Smooth muscle cell (in vitro differentiated cells): ENCODE measurements at regions not wholly inside any gene's neighbourhood (a gene's known extent, or its start where the extent isn't known, plus 50 kb on each side); places are given as distances from the start of the nearest gene placed in this dataset. TPM values are rescaled to one million over a fixed set of nuclear protein-coding genes. Genes with fewer than 3 reads are reported as not detected.
A peak's percentile ranks its signal among the peaks of the same experiment; 100 is the strongest.

Source experiments
- DNase-seq: peaks from one replicate; lab custom pipeline; 2025; ENCODE audit not compliant: unreplicated experiment; lab: John Stamatoyannopoulos, UW
- H2AFZ ChIP-seq: fragments of 200-600 bp; sonication (generic); 2 replicates; pipeline ENCODE4 v1.6.0; 2016; ENCODE audit warnings: antibody characterized with exemption, low read depth, mild to moderate bottlenecking
- H3F3A ChIP-seq: fragments of 200-600 bp; sonication (generic); 2 replicates; pipeline ENCODE4 v1.6.0; 2017; ENCODE audit warnings: antibody characterized with exemption, low read depth
- H3K27ac ChIP-seq: fragments of 200-600 bp; sonication (generic); 2 replicates; pipeline ENCODE4 v1.5.1; 2016; ENCODE audit warnings: low read depth, mild to moderate bottlenecking
- H3K27me3 ChIP-seq: fragments of 200-600 bp; sonication (generic); 2 replicates; pipeline ENCODE4 v1.6.1; 2016; ENCODE audit warnings: low read depth, mild to moderate bottlenecking
- H3K36me3 ChIP-seq: fragments of 200-600 bp; sonication (generic); 2 replicates; pipeline ENCODE4 v1.5.1; 2016; ENCODE audit warnings: low read depth
- H3K4me1 ChIP-seq: fragments of 200-600 bp; sonication (generic); 2 replicates; pipeline ENCODE4 v1.5.1; 2016; ENCODE audit warnings: low read depth
- H3K4me2 ChIP-seq: fragments of 200-600 bp; sonication (generic); 2 replicates; pipeline ENCODE4 v1.6.0; 2016; ENCODE audit warnings: mild to moderate bottlenecking
- H3K4me3 ChIP-seq: fragments of 200-600 bp; sonication (generic); 2 replicates; pipeline ENCODE4 v1.5.1; 2016; ENCODE audit warnings: mild to moderate bottlenecking
- H3K79me2 ChIP-seq: fragments of 200-600 bp; sonication (generic); 2 replicates; pipeline ENCODE4 v1.6.0; 2016; ENCODE audit warnings: low read depth, mild to moderate bottlenecking
- H3K9ac ChIP-seq: fragments of 200-600 bp; sonication (generic); 2 replicates; pipeline ENCODE4 v1.6.0; 2016; ENCODE audit warnings: low read depth
- H3K9me3 ChIP-seq: fragments of 200-600 bp; sonication (generic); replicated peaks from 2 replicates; pipeline ENCODE4 v1.5.1; 2016; ENCODE audit warnings: low read depth
- H4K20me1 ChIP-seq: fragments of 200-600 bp; sonication (generic); 2 replicates; pipeline ENCODE4 v1.6.0; 2016; ENCODE audit warnings: low read depth
- microRNA-seq: library from miRNA; unstranded; fragments of <30 nt; microRNA quantifications from one replicate; pipeline ENCODE4, GENCODE V29; 2016; ENCODE audit warnings: borderline number of aligned reads
- small RNA-seq: library from RNA; depleted of rRNA; stranded (forward); fragments of <200 nt; gene quantifications from one replicate; pipeline ENCODE3, GENCODE V24; 2014
- TF ChIP-seq, protein P1 (sequence below): fragments of 200-600 bp; sonication (generic); IDR thresholded peaks from 2 replicates; pipeline ENCODE4 v1.5.1; 2017; ENCODE audit warnings: borderline replicate concordance, mild to moderate bottlenecking, antibody characterized with exemption; ENCODE audit not compliant: insufficient read depth, poor library complexity, severe bottlenecking

DNA sequence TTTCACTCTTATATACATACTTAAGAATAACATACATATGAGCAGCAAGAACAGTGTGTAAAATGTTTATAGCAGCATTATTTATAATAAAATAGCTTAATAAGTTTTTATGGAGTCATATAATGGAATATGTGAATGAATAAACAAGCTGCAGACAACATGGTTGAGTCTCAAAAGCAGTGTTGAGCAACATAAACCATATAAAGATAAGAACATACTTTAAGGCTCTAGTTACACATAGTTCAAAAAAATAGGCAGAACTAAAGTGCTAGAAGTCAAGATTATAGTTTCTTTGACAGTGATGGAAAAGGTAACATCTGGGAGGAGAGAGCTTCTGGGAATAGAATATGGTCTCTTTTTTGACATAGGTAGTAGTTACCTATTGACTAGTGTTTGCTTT is 53.7 kb upstream of the ADAMTS19 start:
- Histone ChIP-seq H3K9ac (no peak overlapping the region), H3K27me3 (no peaks in the 10 kb centered on the region), H4K20me1 (no peaks in the 10 kb centered on the region), H3K27ac (peak overlapping the region; percentile 50), H2AFZ (peak overlapping the region; percentile 55), H3K4me2 (peak overlapping the region; percentile 75), H3K9me3 (no peaks in the 10 kb centered on the region), H3F3A (peaks cover 10% of the 10 kb centered on the region), H3K79me2 (no peaks in the 10 kb centered on the region), H3K4me3 (peak overlapping the region; percentile 19), H3K4me1 (peaks cover 15% of the 10 kb centered on the region), H3K36me3 (no peaks in the 10 kb centered on the region)
- no peak for DNase-seq
- TF ChIP-seq, protein P1, sequence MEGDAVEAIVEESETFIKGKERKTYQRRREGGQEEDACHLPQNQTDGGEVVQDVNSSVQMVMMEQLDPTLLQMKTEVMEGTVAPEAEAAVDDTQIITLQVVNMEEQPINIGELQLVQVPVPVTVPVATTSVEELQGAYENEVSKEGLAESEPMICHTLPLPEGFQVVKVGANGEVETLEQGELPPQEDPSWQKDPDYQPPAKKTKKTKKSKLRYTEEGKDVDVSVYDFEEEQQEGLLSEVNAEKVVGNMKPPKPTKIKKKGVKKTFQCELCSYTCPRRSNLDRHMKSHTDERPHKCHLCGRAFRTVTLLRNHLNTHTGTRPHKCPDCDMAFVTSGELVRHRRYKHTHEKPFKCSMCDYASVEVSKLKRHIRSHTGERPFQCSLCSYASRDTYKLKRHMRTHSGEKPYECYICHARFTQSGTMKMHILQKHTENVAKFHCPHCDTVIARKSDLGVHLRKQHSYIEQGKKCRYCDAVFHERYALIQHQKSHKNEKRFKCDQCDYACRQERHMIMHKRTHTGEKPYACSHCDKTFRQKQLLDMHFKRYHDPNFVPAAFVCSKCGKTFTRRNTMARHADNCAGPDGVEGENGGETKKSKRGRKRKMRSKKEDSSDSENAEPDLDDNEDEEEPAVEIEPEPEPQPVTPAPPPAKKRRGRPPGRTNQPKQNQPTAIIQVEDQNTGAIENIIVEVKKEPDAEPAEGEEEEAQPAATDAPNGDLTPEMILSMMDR, result no peak

Small RNAs in the stretch of these regions (microRNA-seq; reads per million reads assigned to microRNA genes)
- gene MIR4460, result not detected

Small RNAs in the stretch of these regions (small RNA-seq; reads per million reads assigned to genes)
- gene MIR4460, result not detected
